HL-60 (cell line): ENCODE measurements at regions not wholly inside any gene's neighbourhood (a gene's known extent, or its start where the extent isn't known, plus 50 kb on each side); places are given as distances from the start of the nearest gene placed in this dataset.

ENCODE experiments used
- DNase-seq, 2 experiments: peaks; one replicate each; pipeline ENCODE4 v3.0.0-alpha.2; 2010 to 2020; ENCODE audit warnings: low read depth in 1 of 2, low spot score in 1 of 2
- H3K27ac ChIP-seq: fragments of 250-450 bp; sonication (Bioruptor Pico); replicated peaks from 2 replicates; pipeline ENCODE4 v1.5.1; 2020; ENCODE audit warnings: mild to moderate bottlenecking, moderate library complexity
- H3K27me3 ChIP-seq: fragments of 250-450 bp; sonication (Bioruptor Pico); 2 replicates; pipeline ENCODE4 v1.5.1; 2021; ENCODE audit warnings: mild to moderate bottlenecking, moderate library complexity; ENCODE audit not compliant: insufficient read depth, poor library complexity, severe bottlenecking
- H3K4me3 ChIP-seq: replicated peaks from 2 replicates; pipeline ENCODE4 v1.5.1; 2011; ENCODE audit warnings: mild to moderate bottlenecking, control low read depth, low read length; ENCODE audit not compliant: insufficient read depth
- GABPA ChIP-seq: IDR thresholded peaks from 2 replicates; pipeline ENCODE4 v1.6.1; 2012; ENCODE audit warnings: low read depth
- POLR2AphosphoS5 ChIP-seq: IDR thresholded peaks from 2 replicates; pipeline ENCODE4 v1.6.1; 2012; ENCODE audit warnings: low read depth
- SPI1 ChIP-seq: IDR thresholded peaks from 2 replicates; pipeline ENCODE4 v1.6.1; 2012; ENCODE audit warnings: low read depth, mild to moderate bottlenecking, borderline replicate concordance
- TF ChIP-seq, protein P1 (sequence below): IDR thresholded peaks from one replicate; pipeline ENCODE4 v1.5.1; 2011; ENCODE audit warnings: low read length, control low read depth, inconsistent platforms; ENCODE audit not compliant: insufficient read depth
- TF ChIP-seq, protein P2 (sequence below): IDR thresholded peaks from 2 replicates; pipeline ENCODE4 v1.6.1; 2012; ENCODE audit warnings: low read depth; ENCODE audit not compliant: insufficient replicate concordance

DNA sequence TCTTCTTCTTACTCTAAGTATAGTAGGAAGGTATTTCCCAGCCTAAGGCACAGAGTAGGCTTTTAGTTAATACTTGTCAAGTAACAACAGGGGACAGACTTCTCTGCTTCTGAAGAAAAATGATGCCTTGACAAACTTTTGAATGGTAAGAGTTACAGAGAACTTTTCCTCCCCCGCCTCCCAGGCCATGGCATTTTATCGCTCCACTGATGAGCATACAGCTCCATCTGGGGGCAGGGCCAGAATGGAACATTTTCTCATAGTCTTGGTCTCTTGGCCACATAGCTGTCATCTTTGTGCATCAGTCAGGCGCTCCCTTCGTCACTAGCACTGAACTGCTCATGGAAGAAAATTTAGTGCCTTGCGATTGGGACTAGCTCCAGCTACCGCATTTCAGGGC is 1066.8 kb upstream of the CITED2 start:
- H3K4me3 ChIP-seq: no peak overlapping the region
- no peaks in the 10 kb centered on the region for H3K27me3 ChIP-seq
- no peak for TF ChIP-seq GABPA
- DNase-seq: peak in 1 of 2 experiments; percentile 46
- H3K27ac ChIP-seq: no peak overlapping the region

DNA sequence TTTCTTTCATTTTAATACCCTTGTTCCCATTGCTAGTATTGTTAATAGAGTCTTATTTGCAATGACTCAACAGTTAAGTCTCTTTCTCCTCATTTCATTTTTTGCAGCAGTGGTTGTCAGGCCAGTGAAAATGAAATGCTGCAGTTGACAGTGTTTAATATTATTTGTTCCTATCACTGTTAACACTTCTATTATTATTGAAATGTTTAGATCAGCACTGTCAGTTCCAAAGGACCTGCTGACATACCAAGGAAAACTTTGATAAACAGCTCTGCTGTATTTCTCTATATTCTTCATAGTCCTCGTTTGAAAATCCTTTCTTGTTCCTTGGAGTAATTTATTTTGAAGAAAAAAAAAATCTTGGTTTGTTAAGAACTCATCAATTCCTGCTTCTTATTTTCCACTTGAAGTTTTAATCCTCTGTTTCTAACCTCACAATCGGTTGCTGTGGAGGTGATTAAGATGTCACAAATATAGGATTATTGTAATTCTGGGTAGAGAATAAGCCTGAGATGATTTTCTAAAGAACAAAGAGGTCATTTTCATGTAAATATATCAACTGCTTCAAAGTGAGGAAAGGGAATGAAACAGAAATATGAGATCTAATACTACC is 1065.9 kb upstream of the CITED2 start:
- Histone ChIP-seq H3K27me3 (no peaks in the 10 kb centered on the region), H3K27ac (no peak overlapping the region), H3K4me3 (no peak overlapping the region)
- TF ChIP-seq SPI1: no peak
- no peak for TF ChIP-seq GABPA
- TF ChIP-seq POLR2AphosphoS5: no peak
- TF ChIP-seq, protein P1, sequence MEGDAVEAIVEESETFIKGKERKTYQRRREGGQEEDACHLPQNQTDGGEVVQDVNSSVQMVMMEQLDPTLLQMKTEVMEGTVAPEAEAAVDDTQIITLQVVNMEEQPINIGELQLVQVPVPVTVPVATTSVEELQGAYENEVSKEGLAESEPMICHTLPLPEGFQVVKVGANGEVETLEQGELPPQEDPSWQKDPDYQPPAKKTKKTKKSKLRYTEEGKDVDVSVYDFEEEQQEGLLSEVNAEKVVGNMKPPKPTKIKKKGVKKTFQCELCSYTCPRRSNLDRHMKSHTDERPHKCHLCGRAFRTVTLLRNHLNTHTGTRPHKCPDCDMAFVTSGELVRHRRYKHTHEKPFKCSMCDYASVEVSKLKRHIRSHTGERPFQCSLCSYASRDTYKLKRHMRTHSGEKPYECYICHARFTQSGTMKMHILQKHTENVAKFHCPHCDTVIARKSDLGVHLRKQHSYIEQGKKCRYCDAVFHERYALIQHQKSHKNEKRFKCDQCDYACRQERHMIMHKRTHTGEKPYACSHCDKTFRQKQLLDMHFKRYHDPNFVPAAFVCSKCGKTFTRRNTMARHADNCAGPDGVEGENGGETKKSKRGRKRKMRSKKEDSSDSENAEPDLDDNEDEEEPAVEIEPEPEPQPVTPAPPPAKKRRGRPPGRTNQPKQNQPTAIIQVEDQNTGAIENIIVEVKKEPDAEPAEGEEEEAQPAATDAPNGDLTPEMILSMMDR: no peak
- TF ChIP-seq, protein P2, sequence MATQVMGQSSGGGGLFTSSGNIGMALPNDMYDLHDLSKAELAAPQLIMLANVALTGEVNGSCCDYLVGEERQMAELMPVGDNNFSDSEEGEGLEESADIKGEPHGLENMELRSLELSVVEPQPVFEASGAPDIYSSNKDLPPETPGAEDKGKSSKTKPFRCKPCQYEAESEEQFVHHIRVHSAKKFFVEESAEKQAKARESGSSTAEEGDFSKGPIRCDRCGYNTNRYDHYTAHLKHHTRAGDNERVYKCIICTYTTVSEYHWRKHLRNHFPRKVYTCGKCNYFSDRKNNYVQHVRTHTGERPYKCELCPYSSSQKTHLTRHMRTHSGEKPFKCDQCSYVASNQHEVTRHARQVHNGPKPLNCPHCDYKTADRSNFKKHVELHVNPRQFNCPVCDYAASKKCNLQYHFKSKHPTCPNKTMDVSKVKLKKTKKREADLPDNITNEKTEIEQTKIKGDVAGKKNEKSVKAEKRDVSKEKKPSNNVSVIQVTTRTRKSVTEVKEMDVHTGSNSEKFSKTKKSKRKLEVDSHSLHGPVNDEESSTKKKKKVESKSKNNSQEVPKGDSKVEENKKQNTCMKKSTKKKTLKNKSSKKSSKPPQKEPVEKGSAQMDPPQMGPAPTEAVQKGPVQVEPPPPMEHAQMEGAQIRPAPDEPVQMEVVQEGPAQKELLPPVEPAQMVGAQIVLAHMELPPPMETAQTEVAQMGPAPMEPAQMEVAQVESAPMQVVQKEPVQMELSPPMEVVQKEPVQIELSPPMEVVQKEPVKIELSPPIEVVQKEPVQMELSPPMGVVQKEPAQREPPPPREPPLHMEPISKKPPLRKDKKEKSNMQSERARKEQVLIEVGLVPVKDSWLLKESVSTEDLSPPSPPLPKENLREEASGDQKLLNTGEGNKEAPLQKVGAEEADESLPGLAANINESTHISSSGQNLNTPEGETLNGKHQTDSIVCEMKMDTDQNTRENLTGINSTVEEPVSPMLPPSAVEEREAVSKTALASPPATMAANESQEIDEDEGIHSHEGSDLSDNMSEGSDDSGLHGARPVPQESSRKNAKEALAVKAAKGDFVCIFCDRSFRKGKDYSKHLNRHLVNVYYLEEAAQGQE: no peak
- no peak for DNase-seq

DNA sequence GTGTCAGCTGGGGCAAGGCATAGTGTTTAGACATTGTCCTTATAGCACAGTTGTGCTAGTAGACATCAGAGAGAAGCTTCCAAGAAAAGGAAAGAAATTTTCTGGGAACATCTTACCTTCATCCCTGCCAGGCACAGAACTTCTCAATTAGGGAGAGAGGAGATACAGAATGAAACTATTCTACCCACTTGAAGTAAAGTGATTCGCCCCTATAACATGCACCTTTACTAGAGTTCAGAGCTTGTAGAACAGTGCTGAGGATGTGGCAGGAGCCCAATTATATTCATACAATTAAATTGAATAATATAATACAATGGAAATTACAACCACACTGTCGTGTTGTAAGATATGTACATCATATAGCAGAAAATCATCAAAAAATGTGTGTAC is 1063.9 kb upstream of the CITED2 start:
- Histone ChIP-seq H3K4me3 (no peak overlapping the region), H3K27ac (no peak overlapping the region), H3K27me3 (no peaks in the 10 kb centered on the region)
- DNase-seq: no peak
- no peak for TF ChIP-seq GABPA
- no peak for TF ChIP-seq SPI1
- TF ChIP-seq, protein P2: no peak
- TF ChIP-seq, protein P1: no peak
- no peak for TF ChIP-seq POLR2AphosphoS5

DNA sequence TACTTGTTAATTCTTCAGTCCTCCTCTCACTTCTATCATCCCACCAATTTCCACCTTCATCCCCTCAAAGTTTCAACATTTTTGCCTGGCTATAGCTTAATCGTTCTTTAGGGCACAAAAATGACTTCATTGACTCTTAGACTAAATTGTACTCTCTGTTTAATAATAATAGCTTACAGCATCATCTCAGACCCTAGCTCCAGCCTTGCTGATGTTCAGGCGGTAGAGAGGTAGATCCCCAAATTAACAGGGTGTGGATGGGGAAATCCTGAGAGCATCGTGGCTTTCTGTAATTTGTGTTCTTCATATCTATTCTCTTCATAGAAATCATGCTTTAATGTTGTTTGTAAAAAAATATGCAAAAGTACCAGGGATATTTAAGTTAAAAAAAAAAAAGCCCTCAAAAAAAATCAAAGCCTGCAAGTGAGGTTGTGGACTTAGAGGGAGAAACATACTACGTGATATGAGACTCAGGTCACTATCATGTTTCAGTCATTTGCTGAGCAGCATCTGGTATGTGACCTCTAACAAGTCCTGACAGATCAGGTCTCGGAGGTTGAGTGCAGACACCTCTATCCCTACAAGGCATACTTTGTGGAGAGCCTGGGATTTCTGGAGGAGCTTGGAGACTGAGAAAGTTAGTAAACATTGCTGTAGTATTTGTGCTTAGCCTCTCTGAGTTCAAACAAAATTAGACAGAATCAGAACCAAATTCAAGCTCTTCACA is 1063.3 kb upstream of the CITED2 start:
- no peak overlapping the region for H3K4me3 ChIP-seq
- DNase-seq: no peak
- no peak for TF ChIP-seq POLR2AphosphoS5
- TF ChIP-seq, protein P1: no peak
- TF ChIP-seq SPI1: no peak
- TF ChIP-seq GABPA: no peak
- TF ChIP-seq, protein P2: no peak
- H3K27ac ChIP-seq: no peak overlapping the region
- H3K27me3 ChIP-seq: no peaks in the 10 kb centered on the region
